ENCODE measurements at regions not wholly inside any gene's neighbourhood (a gene's known extent, or its start where the extent isn't known, plus 50 kb on each side); places are given as distances from the start of the nearest gene placed in this dataset.
A peak's percentile ranks its signal among the peaks of the same experiment; 100 is the strongest.

GRCh38 chr2:223247136-223247535 is 195.1 kb downstream of the KCNE4 start:
- peak; percentile 15 for DNase-seq (ENCODE audit: insufficient read length, low spot score, missing footprints)
- Histone ChIP-seq H3K9me3 (ENCODE audit: low read depth, low read length) (no peaks in the 10 kb centered on the region), H4K20me1 (ENCODE audit: insufficient read depth, low read length) (no peaks in the 10 kb centered on the region)

GRCh38 chr2:223251656-223252229 is 199.8 kb downstream of the KCNE4 start:
- no peaks in the 10 kb centered on the region for H3K27me3 ChIP-seq (ENCODE audit: insufficient read depth, low read length)
- no peaks in the 10 kb centered on the region for H4K20me1 ChIP-seq (ENCODE audit: insufficient read depth, low read length)
- no peak overlapping the region for H3K4me3 ChIP-seq (ENCODE audit: insufficient read depth, low read length)
- no peak overlapping the region for H3K4me2 ChIP-seq (ENCODE audit: insufficient read depth, low read length)
- TF ChIP-seq CTCF (IDR thresholded peaks at IDR 0.05; ENCODE audit: extremely low read depth, low read depth, low read length) = no peak
- no peaks in the 10 kb centered on the region for H3K9me3 ChIP-seq (ENCODE audit: low read depth, low read length)
- no peaks in the 10 kb centered on the region for H3K4me1 ChIP-seq (ENCODE audit: insufficient read depth, low read length)
- no peak for DNase-seq (ENCODE audit: insufficient read length, low spot score, missing footprints)
- no peak overlapping the region for H2AFZ ChIP-seq (ENCODE audit: low read length)
- no peaks in the 10 kb centered on the region for H3K79me2 ChIP-seq (ENCODE audit: insufficient read depth, low read length)
- H3K27ac ChIP-seq (ENCODE audit: low read depth, low read length) = no peak overlapping the region
- no peaks in the 10 kb centered on the region for H3K36me3 ChIP-seq (ENCODE audit: insufficient read depth, low read length)

More at GRCh38 chr2:223247136-223247535, 195.1 kb downstream of the KCNE4 start:
- Histone ChIP-seq H3K4me3 (ENCODE audit: insufficient read depth, low read length) (no peak overlapping the region), H3K79me2 (ENCODE audit: insufficient read depth, low read length) (no peaks in the 10 kb centered on the region), H2AFZ (ENCODE audit: low read length) (no peak overlapping the region), H3K4me1 (ENCODE audit: insufficient read depth, low read length) (no peaks in the 10 kb centered on the region), H3K27me3 (ENCODE audit: insufficient read depth, low read length) (no peaks in the 10 kb centered on the region), H3K36me3 (ENCODE audit: insufficient read depth, low read length) (no peaks in the 10 kb centered on the region), H3K27ac (ENCODE audit: low read depth, low read length) (no peak overlapping the region), H3K4me2 (ENCODE audit: insufficient read depth, low read length) (no peak overlapping the region)
- peak; percentile 61 for TF ChIP-seq CTCF (IDR thresholded peaks at IDR 0.05; ENCODE audit: extremely low read depth, low read depth, low read length)

- H3K4me3 ChIP-seq (ENCODE audit: insufficient read depth, low read length) = no peak overlapping the region
- no peak for DNase-seq (ENCODE audit: insufficient read length, low spot score, missing footprints)
- H3K79me2 ChIP-seq (ENCODE audit: insufficient read depth, low read length) = no peaks in the 10 kb centered on the region
- H3K9me3 ChIP-seq (ENCODE audit: low read depth, low read length) = no peaks in the 10 kb centered on the region
- no peak for TF ChIP-seq CTCF (IDR thresholded peaks at IDR 0.05; ENCODE audit: extremely low read depth, low read depth, low read length)
- H3K27me3 ChIP-seq (ENCODE audit: insufficient read depth, low read length) = no peaks in the 10 kb centered on the region
- H3K36me3 ChIP-seq (ENCODE audit: insufficient read depth, low read length) = no peaks in the 10 kb centered on the region
- no peak overlapping the region for H2AFZ ChIP-seq (ENCODE audit: low read length)
- no peaks in the 10 kb centered on the region for H4K20me1 ChIP-seq (ENCODE audit: insufficient read depth, low read length)
- no peak overlapping the region for H3K27ac ChIP-seq (ENCODE audit: low read depth, low read length)
- no peaks in the 10 kb centered on the region for H3K4me1 ChIP-seq (ENCODE audit: insufficient read depth, low read length)
- no peak overlapping the region for H3K4me2 ChIP-seq (ENCODE audit: insufficient read depth, low read length)
Measured at GRCh38 chr2:223260681-223261080, 208.7 kb downstream of the KCNE4 start.

- TF ChIP-seq CTCF (IDR thresholded peaks at IDR 0.05; ENCODE audit: extremely low read depth, low read depth, low read length) = no peak
- Histone ChIP-seq H3K4me2 (ENCODE audit: insufficient read depth, low read length) (no peak overlapping the region), H3K79me2 (ENCODE audit: insufficient read depth, low read length) (no peaks in the 10 kb centered on the region), H3K36me3 (ENCODE audit: insufficient read depth, low read length) (no peaks in the 10 kb centered on the region), H3K4me1 (ENCODE audit: insufficient read depth, low read length) (no peaks in the 10 kb centered on the region), H3K9me3 (ENCODE audit: low read depth, low read length) (no peaks in the 10 kb centered on the region), H4K20me1 (ENCODE audit: insufficient read depth, low read length) (no peaks in the 10 kb centered on the region), H2AFZ (ENCODE audit: low read length) (no peak overlapping the region), H3K27me3 (ENCODE audit: insufficient read depth, low read length) (no peaks in the 10 kb centered on the region), H3K4me3 (ENCODE audit: insufficient read depth, low read length) (no peak overlapping the region), H3K27ac (ENCODE audit: low read depth, low read length) (no peak overlapping the region)
- no peak for DNase-seq (ENCODE audit: insufficient read length, low spot score, missing footprints)
Measured at GRCh38 chr2:223262946-223263345, 211.0 kb downstream of the KCNE4 start.
